SK-N-SH treated with all-trans-retinoic acid at 6 μM for 48 hours (cell line): ENCODE measurements at regions not wholly inside any gene's neighbourhood (a gene's known extent, or its start where the extent isn't known, plus 50 kb on each side); places are given as distances from the start of the nearest gene placed in this dataset.
"Not testable (repeated sequence)": the region's sequence is repeated elsewhere in the genome, so short reads cannot be mapped to it uniquely, and the experiment has no call there.

Source experiments
- ARNTL ChIP-seq: fragments of 450-650 bp; formaldehyde crosslinking; IDR thresholded peaks from 2 replicates; pipeline ENCODE4 v1.5.0; 2020; ENCODE audit warnings: low read depth, mild to moderate bottlenecking, moderate library complexity, borderline replicate concordance
- ESRRG ChIP-seq: fragments of 250-450 bp; sonication (Bioruptor Pico); IDR thresholded peaks from 2 replicates; pipeline ENCODE4 v1.6.1; 2021; ENCODE audit warnings: mild to moderate bottlenecking
- ISL1 ChIP-seq: fragments of 250-450 bp; sonication (Bioruptor Pico); IDR thresholded peaks from 2 replicates; pipeline ENCODE4 v2.1.2; 2022; ENCODE audit warnings: mild to moderate bottlenecking, moderate library complexity
- PPARA ChIP-seq: fragments of 250-450 bp; sonication (Bioruptor Pico); IDR thresholded peaks from 2 replicates; pipeline ENCODE4 v1.5.0; 2020; ENCODE audit warnings: mild to moderate bottlenecking, borderline replicate concordance
- RARB ChIP-seq: fragments of 250-450 bp; sonication (Bioruptor Pico); IDR thresholded peaks from 2 replicates; pipeline ENCODE4 v1.8.0; 2021; ENCODE audit warnings: mild to moderate bottlenecking, moderate library complexity
- ZFP3 ChIP-seq: fragments of 250-450 bp; sonication (Bioruptor Pico); IDR thresholded peaks from 2 replicates; pipeline ENCODE4 v1.5.0; 2020; ENCODE audit warnings: mild to moderate bottlenecking, moderate library complexity
- ZNF565 ChIP-seq: fragments of 450-650 bp; formaldehyde crosslinking; conservative IDR thresholded peaks from 2 replicates; pipeline ENCODE4 v1.5.0; 2020; ENCODE audit warnings: low read depth, mild to moderate bottlenecking, moderate library complexity
- TF ChIP-seq, protein P1 (sequence below): fragments of 250-450 bp; sonication (Bioruptor Pico); IDR thresholded peaks from 2 replicates; pipeline ENCODE4 v1.5.1; 2020; ENCODE audit warnings: low read depth, mild to moderate bottlenecking, moderate library complexity
- TF ChIP-seq, protein P2 (sequence below): fragments of 250-450 bp; sonication (Bioruptor Pico); IDR thresholded peaks from 2 replicates; pipeline ENCODE4 v1.5.0; 2020; ENCODE audit warnings: mild to moderate bottlenecking, moderate library complexity
- TF ChIP-seq, protein P3 (sequence below): fragments of 250-450 bp; sonication (Bioruptor Pico); IDR thresholded peaks from 2 replicates; pipeline ENCODE4 v1.8.0; 2020; ENCODE audit warnings: mild to moderate bottlenecking, moderate library complexity, borderline replicate concordance

GRCh38 chr13:81546294-81546693, 1205.4 kb upstream of the SPRY2 start:
- TF ChIP-seq, protein P1, sequence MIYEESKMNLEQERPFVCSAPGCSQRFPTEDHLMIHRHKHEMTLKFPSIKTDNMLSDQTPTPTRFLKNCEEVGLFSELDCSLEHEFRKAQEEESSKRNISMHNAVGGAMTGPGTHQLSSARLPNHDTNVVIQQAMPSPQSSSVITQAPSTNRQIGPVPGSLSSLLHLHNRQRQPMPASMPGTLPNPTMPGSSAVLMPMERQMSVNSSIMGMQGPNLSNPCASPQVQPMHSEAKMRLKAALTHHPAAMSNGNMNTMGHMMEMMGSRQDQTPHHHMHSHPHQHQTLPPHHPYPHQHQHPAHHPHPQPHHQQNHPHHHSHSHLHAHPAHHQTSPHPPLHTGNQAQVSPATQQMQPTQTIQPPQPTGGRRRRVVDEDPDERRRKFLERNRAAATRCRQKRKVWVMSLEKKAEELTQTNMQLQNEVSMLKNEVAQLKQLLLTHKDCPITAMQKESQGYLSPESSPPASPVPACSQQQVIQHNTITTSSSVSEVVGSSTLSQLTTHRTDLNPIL (CRISPR knock-in tag): not testable (repeated sequence)
- TF ChIP-seq ESRRG (CRISPR knock-in tag); ZFP3 (CRISPR knock-in tag); PPARA (CRISPR knock-in tag); ARNTL (CRISPR knock-in tag); RARB (CRISPR knock-in tag); ZNF565; ISL1 (CRISPR knock-in tag): not testable (repeated sequence)
- TF ChIP-seq, protein P2, sequence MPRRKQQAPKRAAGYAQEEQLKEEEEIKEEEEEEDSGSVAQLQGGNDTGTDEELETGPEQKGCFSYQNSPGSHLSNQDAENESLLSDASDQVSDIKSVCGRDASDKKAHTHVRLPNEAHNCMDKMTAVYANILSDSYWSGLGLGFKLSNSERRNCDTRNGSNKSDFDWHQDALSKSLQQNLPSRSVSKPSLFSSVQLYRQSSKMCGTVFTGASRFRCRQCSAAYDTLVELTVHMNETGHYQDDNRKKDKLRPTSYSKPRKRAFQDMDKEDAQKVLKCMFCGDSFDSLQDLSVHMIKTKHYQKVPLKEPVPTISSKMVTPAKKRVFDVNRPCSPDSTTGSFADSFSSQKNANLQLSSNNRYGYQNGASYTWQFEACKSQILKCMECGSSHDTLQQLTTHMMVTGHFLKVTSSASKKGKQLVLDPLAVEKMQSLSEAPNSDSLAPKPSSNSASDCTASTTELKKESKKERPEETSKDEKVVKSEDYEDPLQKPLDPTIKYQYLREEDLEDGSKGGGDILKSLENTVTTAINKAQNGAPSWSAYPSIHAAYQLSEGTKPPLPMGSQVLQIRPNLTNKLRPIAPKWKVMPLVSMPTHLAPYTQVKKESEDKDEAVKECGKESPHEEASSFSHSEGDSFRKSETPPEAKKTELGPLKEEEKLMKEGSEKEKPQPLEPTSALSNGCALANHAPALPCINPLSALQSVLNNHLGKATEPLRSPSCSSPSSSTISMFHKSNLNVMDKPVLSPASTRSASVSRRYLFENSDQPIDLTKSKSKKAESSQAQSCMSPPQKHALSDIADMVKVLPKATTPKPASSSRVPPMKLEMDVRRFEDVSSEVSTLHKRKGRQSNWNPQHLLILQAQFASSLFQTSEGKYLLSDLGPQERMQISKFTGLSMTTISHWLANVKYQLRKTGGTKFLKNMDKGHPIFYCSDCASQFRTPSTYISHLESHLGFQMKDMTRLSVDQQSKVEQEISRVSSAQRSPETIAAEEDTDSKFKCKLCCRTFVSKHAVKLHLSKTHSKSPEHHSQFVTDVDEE (CRISPR knock-in tag): not testable (repeated sequence)
- TF ChIP-seq, protein P3, sequence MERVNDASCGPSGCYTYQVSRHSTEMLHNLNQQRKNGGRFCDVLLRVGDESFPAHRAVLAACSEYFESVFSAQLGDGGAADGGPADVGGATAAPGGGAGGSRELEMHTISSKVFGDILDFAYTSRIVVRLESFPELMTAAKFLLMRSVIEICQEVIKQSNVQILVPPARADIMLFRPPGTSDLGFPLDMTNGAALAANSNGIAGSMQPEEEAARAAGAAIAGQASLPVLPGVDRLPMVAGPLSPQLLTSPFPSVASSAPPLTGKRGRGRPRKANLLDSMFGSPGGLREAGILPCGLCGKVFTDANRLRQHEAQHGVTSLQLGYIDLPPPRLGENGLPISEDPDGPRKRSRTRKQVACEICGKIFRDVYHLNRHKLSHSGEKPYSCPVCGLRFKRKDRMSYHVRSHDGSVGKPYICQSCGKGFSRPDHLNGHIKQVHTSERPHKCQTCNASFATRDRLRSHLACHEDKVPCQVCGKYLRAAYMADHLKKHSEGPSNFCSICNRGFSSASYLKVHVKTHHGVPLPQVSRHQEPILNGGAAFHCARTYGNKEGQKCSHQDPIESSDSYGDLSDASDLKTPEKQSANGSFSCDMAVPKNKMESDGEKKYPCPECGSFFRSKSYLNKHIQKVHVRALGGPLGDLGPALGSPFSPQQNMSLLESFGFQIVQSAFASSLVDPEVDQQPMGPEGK (CRISPR knock-in tag): not testable (repeated sequence)
